ENCODE measurements at regions not wholly inside any gene's neighbourhood (a gene's known extent, or its start where the extent isn't known, plus 50 kb on each side); places are given as distances from the start of the nearest gene placed in this dataset.

GRCh38 chr12:31803306-31804184 is 74.7 kb upstream of the AMN1 start:
- H3K27ac ChIP-seq, result no peak overlapping the region
- no peak for TF ChIP-seq POLR2AphosphoS5 (IDR thresholded peaks at IDR 0.05)
- no peak for TF ChIP-seq EP300 (IDR thresholded peaks at IDR 0.05)
- TF ChIP-seq POLR2A (IDR thresholded peaks at IDR 0.05), result no peak
- TF ChIP-seq, protein P1, sequence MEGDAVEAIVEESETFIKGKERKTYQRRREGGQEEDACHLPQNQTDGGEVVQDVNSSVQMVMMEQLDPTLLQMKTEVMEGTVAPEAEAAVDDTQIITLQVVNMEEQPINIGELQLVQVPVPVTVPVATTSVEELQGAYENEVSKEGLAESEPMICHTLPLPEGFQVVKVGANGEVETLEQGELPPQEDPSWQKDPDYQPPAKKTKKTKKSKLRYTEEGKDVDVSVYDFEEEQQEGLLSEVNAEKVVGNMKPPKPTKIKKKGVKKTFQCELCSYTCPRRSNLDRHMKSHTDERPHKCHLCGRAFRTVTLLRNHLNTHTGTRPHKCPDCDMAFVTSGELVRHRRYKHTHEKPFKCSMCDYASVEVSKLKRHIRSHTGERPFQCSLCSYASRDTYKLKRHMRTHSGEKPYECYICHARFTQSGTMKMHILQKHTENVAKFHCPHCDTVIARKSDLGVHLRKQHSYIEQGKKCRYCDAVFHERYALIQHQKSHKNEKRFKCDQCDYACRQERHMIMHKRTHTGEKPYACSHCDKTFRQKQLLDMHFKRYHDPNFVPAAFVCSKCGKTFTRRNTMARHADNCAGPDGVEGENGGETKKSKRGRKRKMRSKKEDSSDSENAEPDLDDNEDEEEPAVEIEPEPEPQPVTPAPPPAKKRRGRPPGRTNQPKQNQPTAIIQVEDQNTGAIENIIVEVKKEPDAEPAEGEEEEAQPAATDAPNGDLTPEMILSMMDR (IDR thresholded peaks at IDR 0.05), result no peak
- 78 to 97% methylated on average over 7 to 8 of the region's 9 CpGs for WGBS, 2 donors (ENCODE audit: low coverage in 1 of 2)
- H3K36me3 ChIP-seq, result no peaks in the 10 kb centered on the region
- H3K4me1 ChIP-seq, result no peaks in the 10 kb centered on the region
- no peak overlapping the region for H3K4me3 ChIP-seq
- no peak for ATAC-seq
- H3K9me3 ChIP-seq, result no peaks in the 10 kb centered on the region
- no peaks in the 10 kb centered on the region for H3K27me3 ChIP-seq

DNA sequence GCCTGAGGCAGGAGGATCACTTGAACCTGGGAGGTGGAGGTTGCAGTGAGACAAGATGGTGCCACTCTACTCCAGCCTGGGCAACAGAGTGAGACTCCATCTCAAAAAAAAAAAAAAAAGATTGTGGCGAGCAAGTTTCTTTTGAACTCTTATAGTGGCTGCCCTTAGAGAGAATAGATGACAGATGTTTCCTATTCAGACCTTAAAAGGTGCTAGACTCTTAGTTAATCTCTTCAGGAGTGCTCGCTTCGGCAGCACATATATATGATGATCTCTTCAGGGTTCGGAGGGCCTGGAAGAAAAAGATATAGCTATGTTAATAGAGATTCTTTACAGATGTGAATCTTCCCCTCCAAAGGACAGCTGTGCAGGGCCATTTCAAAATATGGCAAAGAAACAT is 73.1 kb upstream of the AMN1 start:
- TF ChIP-seq POLR2AphosphoS5 (IDR thresholded peaks at IDR 0.05), result no peak
- no peak for TF ChIP-seq POLR2A (IDR thresholded peaks at IDR 0.05)
- TF ChIP-seq, protein P1 (IDR thresholded peaks at IDR 0.05), result no peak
- H3K4me3 ChIP-seq, result no peak overlapping the region
- WGBS, 2 donors (ENCODE audit: low coverage in 1 of 2), result 67 to 84% methylated on average over 3 to 4 of the region's 4 CpGs

DNA sequence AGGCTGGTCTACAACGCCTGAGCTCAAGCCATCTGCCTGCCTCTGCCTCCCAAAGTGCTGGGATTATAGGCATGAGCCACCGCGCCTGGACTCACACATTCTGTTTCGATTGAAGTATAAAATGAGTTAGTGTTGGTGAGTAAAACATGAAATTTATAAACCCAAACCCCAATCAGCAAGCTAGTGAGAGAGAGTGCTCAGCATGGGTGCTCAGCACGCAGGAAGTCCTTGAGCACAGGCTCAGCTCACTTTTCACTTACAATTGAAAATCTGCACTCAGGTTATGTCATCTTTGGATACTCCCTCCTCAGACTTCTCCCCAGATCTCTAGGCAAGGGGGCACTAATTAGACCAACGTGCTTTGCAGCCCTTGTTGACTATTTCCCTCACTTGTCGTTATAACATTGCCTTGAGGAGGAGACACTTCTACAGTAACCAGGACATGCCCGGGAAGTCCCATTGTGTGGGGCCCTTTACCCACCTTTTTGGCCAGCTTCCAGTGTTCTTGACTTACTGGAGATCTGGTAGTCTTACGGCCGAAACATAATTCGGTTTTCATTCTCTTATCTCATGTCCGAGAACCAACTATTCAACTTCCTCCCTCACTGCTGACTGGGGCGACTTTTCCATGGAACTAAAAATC is 68.5 kb upstream of the AMN1 start:
- Histone ChIP-seq H3K4me1 (no peaks in the 10 kb centered on the region), H3K27me3 (no peaks in the 10 kb centered on the region), H3K27ac (no peak overlapping the region), H3K4me3 (no peak overlapping the region), H3K36me3 (no peaks in the 10 kb centered on the region), H3K9me3 (no peaks in the 10 kb centered on the region)
- 74 to 86% methylated on average over 12 to 13 of the region's 13 CpGs for WGBS, 2 donors (ENCODE audit: low coverage in 1 of 2)
- no peak for ATAC-seq
- TF ChIP-seq POLR2A (IDR thresholded peaks at IDR 0.05), result no peak
- TF ChIP-seq, protein P1 (IDR thresholded peaks at IDR 0.05), result no peak
- TF ChIP-seq EP300 (IDR thresholded peaks at IDR 0.05), result no peak
- no peak for TF ChIP-seq POLR2AphosphoS5 (IDR thresholded peaks at IDR 0.05)

More for the DNA sequence above, 73.1 kb upstream of the AMN1 start:
- ATAC-seq, result no peak
- no peaks in the 10 kb centered on the region for H3K27me3 ChIP-seq
- H3K4me1 ChIP-seq, result no peaks in the 10 kb centered on the region
- no peaks in the 10 kb centered on the region for H3K9me3 ChIP-seq
- H3K36me3 ChIP-seq, result no peaks in the 10 kb centered on the region
- H3K27ac ChIP-seq, result no peak overlapping the region

- H3K9me3 ChIP-seq, result no peaks in the 10 kb centered on the region
- no peaks in the 10 kb centered on the region for H3K27me3 ChIP-seq
- no peaks in the 10 kb centered on the region for H3K36me3 ChIP-seq
- no peak overlapping the region for H3K4me3 ChIP-seq
- TF ChIP-seq EP300 (IDR thresholded peaks at IDR 0.05) (no peak), POLR2AphosphoS5 (IDR thresholded peaks at IDR 0.05) (no peak), POLR2A (IDR thresholded peaks at IDR 0.05) (no peak)
- TF ChIP-seq, protein P1 (IDR thresholded peaks at IDR 0.05), result no peak
- WGBS, 2 donors (ENCODE audit: low coverage in 1 of 2), result 84 to 93% methylated on average over 8 to 11 of the region's 11 CpGs
- no peak overlapping the region for H3K27ac ChIP-seq
- no peak for ATAC-seq
- H3K4me1 ChIP-seq, result no peaks in the 10 kb centered on the region
These were observed 67.6 kb upstream of the AMN1 start for GRCh38 chr12:31796270-31796951.
